Neuronal stem cell (in vitro differentiated cells): ENCODE measurements at regions not wholly inside any gene's neighbourhood (a gene's known extent, or its start where the extent isn't known, plus 50 kb on each side); places are given as distances from the start of the nearest gene placed in this dataset.

ENCODE experiments used
- DNase-seq: peaks from one replicate; pipeline ENCODE4 v3.0.0-alpha.2; 2013; ENCODE audit warnings: low spot score
- H2AFZ ChIP-seq: one replicate; pipeline ENCODE4 v1.6.1; 2013; ENCODE audit warnings: mild to moderate bottlenecking, low read length, inconsistent platforms
- H2AK5ac ChIP-seq: 2 replicates; pipeline ENCODE4 v1.6.1; 2013; ENCODE audit warnings: low read depth, mild to moderate bottlenecking, inconsistent platforms, low read length, moderate library complexity, mixed read lengths
- H2BK120ac ChIP-seq: 2 replicates; pipeline ENCODE4 v1.6.1; 2013; ENCODE audit warnings: low read depth, mild to moderate bottlenecking, inconsistent platforms, low read length, moderate library complexity, mixed read lengths
- H2BK12ac ChIP-seq: one replicate; pipeline ENCODE4 v1.6.1; 2013; ENCODE audit warnings: low read length, inconsistent platforms
- H2BK15ac ChIP-seq: 2 replicates; pipeline ENCODE4 v1.6.1; 2013; ENCODE audit warnings: mild to moderate bottlenecking, low read length, inconsistent platforms, mixed read lengths
- H2BK5ac ChIP-seq: one replicate; pipeline ENCODE4 v1.6.1; 2013; ENCODE audit warnings: inconsistent platforms, mild to moderate bottlenecking, low read length, moderate library complexity
- H3K14ac ChIP-seq: one replicate; pipeline ENCODE4 v1.6.1; 2013; ENCODE audit warnings: low read length, inconsistent platforms
- H3K18ac ChIP-seq: 2 replicates; pipeline ENCODE4 v1.6.1; 2013; ENCODE audit warnings: low read length, inconsistent platforms
- H3K23ac ChIP-seq: 2 replicates; pipeline ENCODE4 v1.6.1; 2013; ENCODE audit warnings: low read depth, mild to moderate bottlenecking, mixed read lengths, low read length, inconsistent platforms; ENCODE audit not compliant: poor library complexity
- H3K27ac ChIP-seq: replicated peaks from 3 replicates; pipeline ENCODE4 v1.5.1; 2013; ENCODE audit warnings: low read length, inconsistent platforms
- H3K27me3 ChIP-seq, 3 experiments: 2 replicates each; pipeline ENCODE4 v1.6.1; 2013; ENCODE audit warnings: low read length in 3 of 3, mild to moderate bottlenecking in 2 of 3, inconsistent platforms in 1 of 3, low read depth in 1 of 3, mixed read lengths in 1 of 3, moderate library complexity in 1 of 3; ENCODE audit not compliant: control insufficient read depth in 3 of 3, insufficient read depth in 3 of 3
- H3K36me3 ChIP-seq, 2 donors: replicated peaks in 1 of 2; 2 replicates each; pipeline ENCODE4 v1.6.1; 2013; ENCODE audit warnings: low read length in 2 of 2; ENCODE audit not compliant: control insufficient read depth in 2 of 2, insufficient read depth in 2 of 2
- H3K4ac ChIP-seq: 2 replicates; pipeline ENCODE4 v1.6.1; 2013; ENCODE audit warnings: inconsistent platforms, mild to moderate bottlenecking, low read length, moderate library complexity
- H3K4me1 ChIP-seq, 2 donors: 1 replicate in 1 of 2; 2 replicates in 1 of 2; pipeline ENCODE4 v1.6.1; 2013; ENCODE audit warnings: low read length in 2 of 2, low read depth in 1 of 2; ENCODE audit not compliant: control insufficient read depth in 2 of 2, insufficient read depth in 1 of 2
- H3K4me2 ChIP-seq: one replicate; pipeline ENCODE4 v1.6.1; 2013; ENCODE audit warnings: mild to moderate bottlenecking, low read length, inconsistent platforms; ENCODE audit not compliant: insufficient read depth, poor library complexity, severe bottlenecking
- H3K4me3 ChIP-seq, 2 donors: 2 replicates each; pipeline ENCODE4 v1.5.1; 2013; ENCODE audit warnings: low read length in 2 of 2, mild to moderate bottlenecking in 2 of 2, inconsistent platforms in 1 of 2, moderate library complexity in 1 of 2
- H3K79me1 ChIP-seq: one replicate; pipeline ENCODE4 v1.6.1; 2013; ENCODE audit warnings: low read depth, mild to moderate bottlenecking, inconsistent platforms, low read length, moderate library complexity
- H3K9ac ChIP-seq: one replicate; pipeline ENCODE4 v1.6.1; 2013; ENCODE audit warnings: mild to moderate bottlenecking, low read depth, low read length, inconsistent platforms; ENCODE audit not compliant: poor library complexity
- H3K9me3 ChIP-seq, 2 donors: replicated peaks in 1 of 2; 2 replicates each; pipeline versions ENCODE3 to v1.6.1; 2013; ENCODE audit warnings: low read length in 2 of 2, mild to moderate bottlenecking in 2 of 2, inconsistent platforms in 1 of 2, low read depth in 1 of 2, mixed read lengths in 1 of 2, moderate library complexity in 1 of 2; ENCODE audit not compliant: control insufficient read depth in 2 of 2, insufficient read depth in 1 of 2
- H4K8ac ChIP-seq: one replicate; pipeline ENCODE4 v1.6.1; 2013; ENCODE audit warnings: low read depth, mild to moderate bottlenecking, inconsistent platforms, low read length, moderate library complexity
- H4K91ac ChIP-seq: one replicate; pipeline ENCODE4 v1.6.1; 2013; ENCODE audit warnings: low read length, low read depth, mild to moderate bottlenecking, inconsistent platforms; ENCODE audit not compliant: poor library complexity
- WGBS, 2 donors: extraction: QIAGEN DNeasy Blood & Tissue Kit; methylation state at CpG; one replicate each; pipeline ENCODE4 v1.1.7; 2013; ENCODE audit warnings: missing lambda C conversion rate in 2 of 2, mixed read lengths in 1 of 2; ENCODE audit not compliant: insufficient read length in 2 of 2, insufficient replicate concordance in 1 of 2; ENCODE audit errors: extremely low coverage in 2 of 2; 5-methylcytosine and 5-hydroxymethylcytosine counted together

- peak overlapping the region; percentile 43 for H3K14ac ChIP-seq
- no CpG with 5 or more reads among the region's 14 CpGs for WGBS, 2 donors
These were observed 172.2 kb downstream of the ASB1 start for GRCh38 chr2:238598802-238599530.

GRCh38 chr2:238599549-238600505, 173.1 kb downstream of the ASB1 start:
- Histone ChIP-seq H3K79me1 (no peaks in the 10 kb centered on the region), H3K14ac (peak overlapping the region; percentile 43), H3K27ac (no peak overlapping the region), H2AFZ (no peak overlapping the region), H3K4ac (no peak overlapping the region), H4K91ac (peak overlapping the region; percentile 44), H3K18ac (peak overlapping the region; percentile 24), H2BK15ac (peak overlapping the region; percentile 69), H2AK5ac (peak overlapping the region; percentile 25), H3K27me3 (no peaks in the 10 kb centered on the region), H2BK12ac (no peak overlapping the region), H3K36me3 (no peaks in the 10 kb centered on the region), H4K8ac (peak overlapping the region; percentile 75), H3K4me3 (peak overlapping the region in 1 of 2 donors; percentile 13), H3K4me1 (no peaks in the 10 kb centered on the region), H2BK120ac (no peak overlapping the region), H3K4me2 (no peak overlapping the region), H3K9me3 (no peaks in the 10 kb centered on the region), H3K9ac (peak overlapping the region; percentile 74), H3K23ac (peak overlapping the region; percentile 8), H2BK5ac (peak overlapping the region; percentile 45)
- no CpG with 5 or more reads among the region's 29 CpGs for WGBS, 2 donors
- DNase-seq, result no peak

More at GRCh38 chr2:238598802-238599530, 172.2 kb downstream of the ASB1 start:
- Histone ChIP-seq H3K27ac (no peak overlapping the region), H3K23ac (no peak overlapping the region), H2AK5ac (no peak overlapping the region), H3K79me1 (no peaks in the 10 kb centered on the region), H3K4me1 (no peaks in the 10 kb centered on the region), H3K4me3 (no peak overlapping the region), H3K4ac (no peak overlapping the region), H3K18ac (no peak overlapping the region), H3K36me3 (no peaks in the 10 kb centered on the region), H3K9ac (no peak overlapping the region), H2AFZ (no peak overlapping the region), H2BK15ac (no peak overlapping the region), H3K9me3 (no peaks in the 10 kb centered on the region), H3K27me3 (no peaks in the 10 kb centered on the region), H4K91ac (no peak overlapping the region), H2BK5ac (peak overlapping the region; percentile 45), H3K4me2 (no peak overlapping the region), H2BK12ac (no peak overlapping the region), H2BK120ac (no peak overlapping the region), H4K8ac (no peak overlapping the region)
- no peak for DNase-seq

- no peak overlapping the region for H3K4me3 ChIP-seq
- WGBS, 2 donors, result no CpG with 5 or more reads among the region's 29 CpGs
These were observed 174.0 kb downstream of the ASB1 start for GRCh38 chr2:238600506-238601432.

More at GRCh38 chr2:238600506-238601432, 174.0 kb downstream of the ASB1 start:
- Histone ChIP-seq H2BK15ac (no peak overlapping the region), H2BK5ac (peak overlapping the region; percentile 15), H3K79me1 (no peaks in the 10 kb centered on the region), H3K27ac (no peak overlapping the region), H4K8ac (peak overlapping the region; percentile 75), H3K27me3 (no peaks in the 10 kb centered on the region), H2BK12ac (peak overlapping the region; percentile 66), H4K91ac (no peak overlapping the region), H3K18ac (peak overlapping the region; percentile 52), H3K36me3 (no peaks in the 10 kb centered on the region), H3K14ac (peak overlapping the region; percentile 25), H3K4ac (no peak overlapping the region), H3K4me1 (no peaks in the 10 kb centered on the region), H3K23ac (peak overlapping the region; percentile 66), H2AK5ac (peak overlapping the region; percentile 21), H3K9me3 (no peaks in the 10 kb centered on the region), H2AFZ (no peak overlapping the region), H3K9ac (no peak overlapping the region), H2BK120ac (no peak overlapping the region), H3K4me2 (no peak overlapping the region)
- DNase-seq, result no peak
